Upper lobe of left lung (tissue), 4 donors: ENCODE measurements at regions not wholly inside any gene's neighbourhood (a gene's known extent, or its start where the extent isn't known, plus 50 kb on each side); places are given as distances from the start of the nearest gene placed in this dataset.

Experiments used
- CTCF ChIP-seq, 6 experiments: fragments of 450-650 bp in 4 of 6; fragments of 200-600 bp in 2 of 6; sonication (generic) in 2 of 6; IDR thresholded peaks; one replicate each; pipeline ENCODE4 v1.5.1; 2016 to 2019; ENCODE audit warnings: antibody characterized with exemption in 6 of 6
- POLR2A ChIP-seq, 4 donors: fragments of 450-650 bp; IDR thresholded peaks; one replicate each; pipeline ENCODE4 v1.5.1; 2016 to 2017; ENCODE audit warnings: antibody characterized with exemption in 4 of 4, mild to moderate bottlenecking in 2 of 4
- POLR2AphosphoS5 ChIP-seq, 2 donors: sonication (generic); formaldehyde crosslinking; IDR thresholded peaks; one replicate each; pipeline ENCODE4 v1.5.1; 2017; ENCODE audit warnings: antibody characterized with exemption in 2 of 2

- TF ChIP-seq CTCF (IDR thresholded peaks at IDR 0.05) (no peak), POLR2A (IDR thresholded peaks at IDR 0.05) (no peak), POLR2AphosphoS5 (IDR thresholded peaks at IDR 0.05) (no peak)
Observed at GRCh38 chr2:136637402-136637801, 127.9 kb upstream of the THSD7B start.
